Type B pancreatic cell (in vitro differentiated cells): ENCODE measurements at regions not wholly inside any gene's neighbourhood (a gene's known extent, or its start where the extent isn't known, plus 50 kb on each side); places are given as distances from the start of the nearest gene placed in this dataset.
A peak's percentile ranks its signal among the peaks of the same experiment; 100 is the strongest.

ENCODE experiments used
- DNase-seq: peaks from one replicate; pipeline ENCODE4 v3.0.0; 2021; ENCODE audit warnings: mixed read lengths; ENCODE audit not compliant: unreplicated experiment; ENCODE audit errors: extremely low spot score
- H3K27ac Mint-ChIP-seq: 2 replicates; pipeline ENCODE4 v1.8.0; 2021; ENCODE audit warnings: mild to moderate bottlenecking, mixed read lengths
- H3K27me3 Mint-ChIP-seq: 2 replicates; pipeline ENCODE4 v1.8.0; 2021; ENCODE audit warnings: mixed read lengths
- H3K36me3 Mint-ChIP-seq: 2 replicates; pipeline ENCODE4 v1.8.0; 2021; ENCODE audit warnings: mixed read lengths
- H3K4me1 Mint-ChIP-seq: one replicate; pipeline ENCODE4 v1.8.0; 2021; ENCODE audit warnings: mixed read lengths; ENCODE audit not compliant: unreplicated experiment
- H3K4me3 Mint-ChIP-seq: 2 replicates; pipeline ENCODE4 v1.8.0; 2021; ENCODE audit warnings: mild to moderate bottlenecking, mixed read lengths
- H3K9me3 Mint-ChIP-seq: 2 replicates; pipeline ENCODE4 v1.8.0; 2021; ENCODE audit warnings: mixed read lengths
- CTCF ChIP-seq: fragments of 200-600 bp; sonication (generic); conservative IDR thresholded peaks from 2 replicates; pipeline ENCODE4 v1.5.0; 2021; ENCODE audit warnings: antibody characterized with exemption, mild to moderate bottlenecking

DNA sequence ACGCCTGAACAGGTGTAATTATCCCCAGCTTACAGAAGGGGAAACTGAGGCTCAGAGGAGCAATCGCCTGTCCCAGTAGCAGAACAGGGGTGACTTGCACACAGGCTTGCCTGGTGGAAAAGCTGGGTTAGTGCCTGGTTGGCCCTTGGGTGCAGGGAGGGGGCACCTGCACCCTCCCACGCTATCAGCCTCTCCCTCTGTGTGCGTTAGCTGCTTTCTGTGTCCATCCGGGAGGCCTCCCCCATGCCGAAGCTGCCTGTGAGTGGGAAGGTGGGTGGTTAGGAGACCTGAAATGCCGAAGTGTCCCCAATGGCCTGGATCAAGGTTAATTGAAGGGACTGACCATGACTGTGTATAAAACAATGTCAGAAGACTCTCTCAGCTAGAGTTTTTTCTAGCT lies 295.0 kb downstream of the ZNF536 start:
- Mint-ChIP-seq H3K27me3 (peaks cover 16% of the 10 kb centered on the region), H3K27ac (no peak overlapping the region), H3K36me3 (no peaks in the 10 kb centered on the region), H3K4me3 (no peak overlapping the region), H3K9me3 (no peaks in the 10 kb centered on the region), H3K4me1 (peaks cover 36% of the 10 kb centered on the region)
- peak; percentile 31 for DNase-seq
- no peak for TF ChIP-seq CTCF

DNA sequence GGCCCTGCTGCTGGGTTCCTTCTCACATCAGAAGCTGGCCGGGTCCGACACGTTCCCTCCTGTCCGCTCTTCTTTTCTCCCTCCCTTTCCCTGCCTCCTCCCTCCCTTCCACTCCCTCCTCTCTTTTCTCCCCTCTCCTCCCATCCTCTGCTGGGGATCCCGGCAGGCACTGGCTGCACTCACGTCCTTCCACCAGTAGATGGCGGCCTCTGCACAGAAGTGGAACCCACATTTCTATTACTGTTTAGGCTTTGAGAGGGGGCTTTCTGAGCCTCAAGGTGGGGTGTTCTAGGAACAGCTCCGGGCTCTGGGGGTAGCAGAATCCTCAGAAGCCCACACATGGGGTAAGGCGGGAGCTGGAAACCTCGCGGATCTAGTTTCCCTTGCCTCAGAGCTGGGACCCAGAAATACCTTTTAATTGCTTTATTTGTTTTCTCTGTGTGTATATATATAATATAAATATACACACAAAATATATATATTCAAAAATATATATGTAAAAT lies 294.2 kb downstream of the ZNF536 start:
- Mint-ChIP-seq H3K27me3 (peaks cover 16% of the 10 kb centered on the region), H3K4me3 (no peak overlapping the region), H3K9me3 (no peaks in the 10 kb centered on the region), H3K4me1 (peaks cover 43% of the 10 kb centered on the region), H3K27ac (peak overlapping the region; percentile 53), H3K36me3 (no peaks in the 10 kb centered on the region)
- peak; percentile 77 for DNase-seq
- TF ChIP-seq CTCF = peak; percentile 91

DNA sequence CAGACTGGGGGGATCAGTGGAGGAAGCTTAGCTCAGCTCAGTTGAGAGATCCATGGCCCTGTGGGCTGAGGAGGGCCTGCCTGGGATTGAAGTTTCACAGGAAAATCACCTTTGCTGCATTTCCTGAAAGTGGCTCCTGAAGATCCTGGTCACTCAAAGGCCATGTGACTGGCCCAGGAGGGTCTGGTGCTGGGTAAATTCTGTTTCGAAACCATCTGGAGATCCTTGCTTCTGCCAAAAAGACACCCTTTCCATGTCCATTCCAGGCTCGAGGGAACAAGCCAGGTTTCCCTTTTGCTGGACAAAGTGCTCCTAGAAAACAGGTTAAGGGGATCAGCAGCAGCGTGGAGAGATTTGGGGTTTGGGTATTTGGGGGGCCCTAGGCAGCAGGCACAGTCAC lies 293.3 kb downstream of the ZNF536 start:
- Mint-ChIP-seq H3K27me3 (peaks cover 7% of the 10 kb centered on the region), H3K9me3 (no peaks in the 10 kb centered on the region), H3K4me1 (peaks cover 43% of the 10 kb centered on the region), H3K4me3 (no peak overlapping the region), H3K36me3 (no peaks in the 10 kb centered on the region), H3K27ac (no peak overlapping the region)
- TF ChIP-seq CTCF = no peak
- no peak for DNase-seq

- peaks cover under 1% of the 10 kb centered on the region for H3K27me3 Mint-ChIP-seq
- H3K27ac Mint-ChIP-seq = peak overlapping the region; percentile 76
- no peak for DNase-seq
- no peak overlapping the region for H3K4me3 Mint-ChIP-seq
- TF ChIP-seq CTCF = no peak
- H3K36me3 Mint-ChIP-seq = no peaks in the 10 kb centered on the region
- peaks cover 1% of the 10 kb centered on the region for H3K9me3 Mint-ChIP-seq
- peaks cover 37% of the 10 kb centered on the region for H3K4me1 Mint-ChIP-seq
Observed at GRCh38 chr19:30663611-30664174, 291.5 kb downstream of the ZNF536 start.

- no peaks in the 10 kb centered on the region for H3K36me3 Mint-ChIP-seq
- no peak for TF ChIP-seq CTCF
- H3K4me1 Mint-ChIP-seq = peaks cover 37% of the 10 kb centered on the region
- DNase-seq = peak; percentile 47
- peaks cover 14% of the 10 kb centered on the region for H3K27me3 Mint-ChIP-seq
- peaks cover 5% of the 10 kb centered on the region for H3K9me3 Mint-ChIP-seq
- peak overlapping the region; percentile 71 for H3K27ac Mint-ChIP-seq
- peak overlapping the region; percentile 73 for H3K4me3 Mint-ChIP-seq
Observed at GRCh38 chr19:30662211-30662861, 290.2 kb downstream of the ZNF536 start.
